ENCODE measurements at regions not wholly inside any gene's neighbourhood (a gene's known extent, or its start where the extent isn't known, plus 50 kb on each side); places are given as distances from the start of the nearest gene placed in this dataset.
A peak's percentile ranks its signal among the peaks of the same experiment; 100 is the strongest.

- H3K9me1 ChIP-seq (ENCODE audit: insufficient read depth, low read length): peaks cover 11% of the 10 kb centered on the region
- H3K9ac ChIP-seq (ENCODE audit: low read depth, low read length): no peak overlapping the region
- H2BK15ac ChIP-seq (ENCODE audit: low read depth, low read length): no peak overlapping the region
- ATAC-seq (ENCODE audit: low read depth): peak; percentile 7; the same call in 1 of the 2 replicates
- no peak overlapping the region for H2BK120ac ChIP-seq (ENCODE audit: low read depth, low read length)
- TF ChIP-seq CEBPB (IDR thresholded peaks at IDR 0.05; ENCODE audit: low read depth, low read length): no peak
- TF ChIP-seq MAFK (IDR thresholded peaks at IDR 0.05; ENCODE audit: low read depth, low read length): no peak
- TF ChIP-seq ELK1 (IDR thresholded peaks at IDR 0.05; ENCODE audit: borderline replicate concordance, low read depth, low read length): no peak
- no peak for TF ChIP-seq CHD1 (IDR thresholded peaks at IDR 0.05; ENCODE audit: low read depth, low read length)
- no peak for TF ChIP-seq POLR2A (IDR thresholded peaks at IDR 0.05; ENCODE audit: low read depth, low read length)
- TF ChIP-seq, protein P1, sequence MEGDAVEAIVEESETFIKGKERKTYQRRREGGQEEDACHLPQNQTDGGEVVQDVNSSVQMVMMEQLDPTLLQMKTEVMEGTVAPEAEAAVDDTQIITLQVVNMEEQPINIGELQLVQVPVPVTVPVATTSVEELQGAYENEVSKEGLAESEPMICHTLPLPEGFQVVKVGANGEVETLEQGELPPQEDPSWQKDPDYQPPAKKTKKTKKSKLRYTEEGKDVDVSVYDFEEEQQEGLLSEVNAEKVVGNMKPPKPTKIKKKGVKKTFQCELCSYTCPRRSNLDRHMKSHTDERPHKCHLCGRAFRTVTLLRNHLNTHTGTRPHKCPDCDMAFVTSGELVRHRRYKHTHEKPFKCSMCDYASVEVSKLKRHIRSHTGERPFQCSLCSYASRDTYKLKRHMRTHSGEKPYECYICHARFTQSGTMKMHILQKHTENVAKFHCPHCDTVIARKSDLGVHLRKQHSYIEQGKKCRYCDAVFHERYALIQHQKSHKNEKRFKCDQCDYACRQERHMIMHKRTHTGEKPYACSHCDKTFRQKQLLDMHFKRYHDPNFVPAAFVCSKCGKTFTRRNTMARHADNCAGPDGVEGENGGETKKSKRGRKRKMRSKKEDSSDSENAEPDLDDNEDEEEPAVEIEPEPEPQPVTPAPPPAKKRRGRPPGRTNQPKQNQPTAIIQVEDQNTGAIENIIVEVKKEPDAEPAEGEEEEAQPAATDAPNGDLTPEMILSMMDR (conservative IDR thresholded peaks at IDR 0.05; ENCODE audit: low read depth, low read length): no peak
- no peak for TF ChIP-seq RAD21 (IDR thresholded peaks at IDR 0.05; ENCODE audit: low read length)
- H3K4me2 ChIP-seq (ENCODE audit: low read depth, low read length): no peak overlapping the region
- no peak overlapping the region for H2AFZ ChIP-seq (replicated peaks; ENCODE audit: low read length, poor library complexity)
- H3K14ac ChIP-seq (replicated peaks; ENCODE audit: low read depth, low read length): no peak overlapping the region
- no peak overlapping the region for H4K5ac ChIP-seq (ENCODE audit: low read depth, low read length)
- H2AK5ac ChIP-seq (ENCODE audit: low read depth, low read length): no peak overlapping the region
- no peaks in the 10 kb centered on the region for H4K20me1 ChIP-seq (ENCODE audit: insufficient read depth, low read length)
- POLR2A ChIA-PET (ENCODE audit: unreplicated experiment): no interaction called here
- intact Hi-C loops (cut with micrococcal nuclease): no loop called here
- WGBS, 2 experiments (ENCODE audit: extremely low coverage in 2 of 2, insufficient read length in 1 of 2): no CpG with 5 or more reads among the region's 2 CpGs
- in situ Hi-C loops (cut with MboI; ENCODE audit: low sequenced_read_pairs): no loop called here
- H3K23ac ChIP-seq (ENCODE audit: low read depth, low read length): no peak overlapping the region
- CTCF ChIA-PET: interaction anchor here (0.6 to 2.8 kb wide), 5 partner anchors 11 to 102 kb away, joined by 3 to 11 read pairs (median 3); no protein-coding TSS in a partner anchor
- no peak overlapping the region for H3K4ac ChIP-seq (ENCODE audit: low read depth, low read length)
- no peaks in the 10 kb centered on the region for H3K36me3 ChIP-seq (ENCODE audit: control insufficient read depth, insufficient read depth, low read length)
- no peak overlapping the region for H3K56ac ChIP-seq (ENCODE audit: extremely low read depth, insufficient read depth, low read length)
- 0 out of 4 replicates have a peak overlapping the region, but pooled peaks of 1 of the 2 experiments have one; percentile 39 for H4K8ac ChIP-seq (ENCODE audit: low read depth in 2 of 2, low read length in 2 of 2)
- H3K27ac ChIP-seq (ENCODE audit: insufficient read depth, low read length): no peak overlapping the region
- no peak for DNase-seq
- H2AK9ac ChIP-seq (replicated peaks; ENCODE audit: low read depth, low read length, poor library complexity): no peak overlapping the region
- no TSS peak for BruUV-seq (replicated peaks)
- no peak overlapping the region for H2BK20ac ChIP-seq (ENCODE audit: low read depth, low read length)
- no peak overlapping the region for H4K91ac ChIP-seq (ENCODE audit: insufficient read depth, low read depth, low read length)
- H2BK5ac ChIP-seq (ENCODE audit: low read depth, low read length, poor library complexity, severe bottlenecking): no peak overlapping the region
- dilution Hi-C loops (cut with HindIII; ENCODE audit: low sequenced_read_pairs, unreplicated experiment): no loop called here
- no peaks in the 10 kb centered on the region for H3K79me1 ChIP-seq (ENCODE audit: low read depth in 1 of 2, low read length in 2 of 2)
- H3K27me3 ChIP-seq (ENCODE audit: control insufficient read depth, insufficient read depth, low read length): no peaks in the 10 kb centered on the region
- peaks cover 9% of the 10 kb centered on the region for H3K4me1 ChIP-seq (ENCODE audit: control insufficient read depth, insufficient read depth, low read length)
- H3K4me3 ChIP-seq (ENCODE audit: insufficient read depth, low read depth, low read length): no peak overlapping the region
- H3K9me3 ChIP-seq (ENCODE audit: control insufficient read depth, insufficient read depth, low read length): no peaks in the 10 kb centered on the region
- H3K18ac ChIP-seq (ENCODE audit: low read depth, low read length): no peak overlapping the region
Observed at GRCh38 chr9:108467161-108467560, 388.6 kb downstream of the ACTL7B start.
